COLO829 (cell line): ENCODE measurements at regions not wholly inside any gene's neighbourhood (a gene's known extent, or its start where the extent isn't known, plus 50 kb on each side); places are given as distances from the start of the nearest gene placed in this dataset.
A peak's percentile ranks its signal among the peaks of the same experiment; 100 is the strongest.

Source experiments
- DNase-seq: peaks from one replicate; pipeline ENCODE4 v3.0.0; 2012; ENCODE audit warnings: low spot score

GRCh38 chr18:46265196-46266156 lies 161.3 kb downstream of the HAUS1 start:
- DNase-seq = no peak

- DNase-seq = no peak
Observed at GRCh38 chr18:46266473-46266872, 162.3 kb downstream of the HAUS1 start.

- DNase-seq = no peak
Observed at GRCh38 chr18:46268671-46269070, 164.5 kb downstream of the HAUS1 start.

- DNase-seq = no peak
Observed at GRCh38 chr18:46269275-46269674, 165.1 kb downstream of the HAUS1 start.

GRCh38 chr18:46271488-46271887 lies 167.3 kb downstream of the HAUS1 start:
- DNase-seq = no peak

GRCh38 chr18:46273861-46274260 lies 169.7 kb downstream of the HAUS1 start:
- DNase-seq = no peak

GRCh38 chr18:46274266-46274665 lies 170.1 kb downstream of the HAUS1 start:
- no peak for DNase-seq

- DNase-seq = no peak
Observed at GRCh38 chr18:46275370-46275769, 171.2 kb downstream of the HAUS1 start.

- DNase-seq = no peak
Observed at GRCh38 chr18:46276748-46277147, 172.6 kb downstream of the HAUS1 start.

GRCh38 chr18:46278481-46279465 lies 174.6 kb downstream of the HAUS1 start:
- peak; percentile 39 for DNase-seq

GRCh38 chr18:46279673-46280072 lies 175.5 kb downstream of the HAUS1 start:
- DNase-seq = no peak

- peak; percentile 51 for DNase-seq
Observed at GRCh38 chr18:46281185-46282176, 177.3 kb downstream of the HAUS1 start.

GRCh38 chr18:46282177-46282570 lies 178.0 kb downstream of the HAUS1 start:
- DNase-seq = no peak

- no peak for DNase-seq
Observed at GRCh38 chr18:46282646-46283045, 178.5 kb downstream of the HAUS1 start.

- DNase-seq = no peak
Observed at GRCh38 chr18:46283268-46283667, 179.1 kb downstream of the HAUS1 start.

GRCh38 chr18:46283895-46284295 lies 179.7 kb downstream of the HAUS1 start:
- DNase-seq = no peak

GRCh38 chr18:46289463-46289862 lies 185.3 kb downstream of the HAUS1 start:
- DNase-seq = no peak

GRCh38 chr18:46289931-46290330 lies 185.7 kb downstream of the HAUS1 start:
- DNase-seq = no peak

GRCh38 chr18:46290440-46291020 lies 186.3 kb downstream of the HAUS1 start:
- no peak for DNase-seq

GRCh38 chr18:46291149-46291548 lies 187.0 kb downstream of the HAUS1 start:
- DNase-seq = no peak

GRCh38 chr18:46293742-46294181 lies 189.6 kb downstream of the HAUS1 start:
- no peak for DNase-seq
